HL-60 (cell line): ENCODE measurements at regions not wholly inside any gene's neighbourhood (a gene's known extent, or its start where the extent isn't known, plus 50 kb on each side); places are given as distances from the start of the nearest gene placed in this dataset.

ENCODE experiments used
- DNase-seq, 2 experiments: peaks; one replicate each; pipeline ENCODE4 v3.0.0-alpha.2; 2010 to 2020; ENCODE audit warnings: low read depth in 1 of 2, low spot score in 1 of 2
- H3K27ac ChIP-seq: fragments of 250-450 bp; sonication (Bioruptor Pico); replicated peaks from 2 replicates; pipeline ENCODE4 v1.5.1; 2020; ENCODE audit warnings: mild to moderate bottlenecking, moderate library complexity
- H3K27me3 ChIP-seq: fragments of 250-450 bp; sonication (Bioruptor Pico); 2 replicates; pipeline ENCODE4 v1.5.1; 2021; ENCODE audit warnings: mild to moderate bottlenecking, moderate library complexity; ENCODE audit not compliant: insufficient read depth, poor library complexity, severe bottlenecking
- H3K4me3 ChIP-seq: replicated peaks from 2 replicates; pipeline ENCODE4 v1.5.1; 2011; ENCODE audit warnings: mild to moderate bottlenecking, control low read depth, low read length; ENCODE audit not compliant: insufficient read depth
- CTCF ChIP-seq: IDR thresholded peaks from one replicate; pipeline ENCODE4 v1.5.1; 2011; ENCODE audit warnings: low read length, control low read depth, inconsistent platforms; ENCODE audit not compliant: insufficient read depth
- GABPA ChIP-seq: IDR thresholded peaks from 2 replicates; pipeline ENCODE4 v1.6.1; 2012; ENCODE audit warnings: low read depth
- POLR2AphosphoS5 ChIP-seq: IDR thresholded peaks from 2 replicates; pipeline ENCODE4 v1.6.1; 2012; ENCODE audit warnings: low read depth
- SPI1 ChIP-seq: IDR thresholded peaks from 2 replicates; pipeline ENCODE4 v1.6.1; 2012; ENCODE audit warnings: low read depth, mild to moderate bottlenecking, borderline replicate concordance
- TF ChIP-seq, protein P1 (sequence below): IDR thresholded peaks from 2 replicates; pipeline ENCODE4 v1.6.1; 2012; ENCODE audit warnings: low read depth; ENCODE audit not compliant: insufficient replicate concordance

GRCh38 chr4:12140864-12141263 lies 712.2 kb upstream of the HS3ST1 start:
- TF ChIP-seq POLR2AphosphoS5 (no peak), GABPA (no peak), CTCF (no peak), SPI1 (no peak)
- TF ChIP-seq, protein P1, sequence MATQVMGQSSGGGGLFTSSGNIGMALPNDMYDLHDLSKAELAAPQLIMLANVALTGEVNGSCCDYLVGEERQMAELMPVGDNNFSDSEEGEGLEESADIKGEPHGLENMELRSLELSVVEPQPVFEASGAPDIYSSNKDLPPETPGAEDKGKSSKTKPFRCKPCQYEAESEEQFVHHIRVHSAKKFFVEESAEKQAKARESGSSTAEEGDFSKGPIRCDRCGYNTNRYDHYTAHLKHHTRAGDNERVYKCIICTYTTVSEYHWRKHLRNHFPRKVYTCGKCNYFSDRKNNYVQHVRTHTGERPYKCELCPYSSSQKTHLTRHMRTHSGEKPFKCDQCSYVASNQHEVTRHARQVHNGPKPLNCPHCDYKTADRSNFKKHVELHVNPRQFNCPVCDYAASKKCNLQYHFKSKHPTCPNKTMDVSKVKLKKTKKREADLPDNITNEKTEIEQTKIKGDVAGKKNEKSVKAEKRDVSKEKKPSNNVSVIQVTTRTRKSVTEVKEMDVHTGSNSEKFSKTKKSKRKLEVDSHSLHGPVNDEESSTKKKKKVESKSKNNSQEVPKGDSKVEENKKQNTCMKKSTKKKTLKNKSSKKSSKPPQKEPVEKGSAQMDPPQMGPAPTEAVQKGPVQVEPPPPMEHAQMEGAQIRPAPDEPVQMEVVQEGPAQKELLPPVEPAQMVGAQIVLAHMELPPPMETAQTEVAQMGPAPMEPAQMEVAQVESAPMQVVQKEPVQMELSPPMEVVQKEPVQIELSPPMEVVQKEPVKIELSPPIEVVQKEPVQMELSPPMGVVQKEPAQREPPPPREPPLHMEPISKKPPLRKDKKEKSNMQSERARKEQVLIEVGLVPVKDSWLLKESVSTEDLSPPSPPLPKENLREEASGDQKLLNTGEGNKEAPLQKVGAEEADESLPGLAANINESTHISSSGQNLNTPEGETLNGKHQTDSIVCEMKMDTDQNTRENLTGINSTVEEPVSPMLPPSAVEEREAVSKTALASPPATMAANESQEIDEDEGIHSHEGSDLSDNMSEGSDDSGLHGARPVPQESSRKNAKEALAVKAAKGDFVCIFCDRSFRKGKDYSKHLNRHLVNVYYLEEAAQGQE: no peak
- no peak for DNase-seq
- Histone ChIP-seq H3K4me3 (no peak overlapping the region), H3K27ac (no peak overlapping the region), H3K27me3 (no peaks in the 10 kb centered on the region)

DNA sequence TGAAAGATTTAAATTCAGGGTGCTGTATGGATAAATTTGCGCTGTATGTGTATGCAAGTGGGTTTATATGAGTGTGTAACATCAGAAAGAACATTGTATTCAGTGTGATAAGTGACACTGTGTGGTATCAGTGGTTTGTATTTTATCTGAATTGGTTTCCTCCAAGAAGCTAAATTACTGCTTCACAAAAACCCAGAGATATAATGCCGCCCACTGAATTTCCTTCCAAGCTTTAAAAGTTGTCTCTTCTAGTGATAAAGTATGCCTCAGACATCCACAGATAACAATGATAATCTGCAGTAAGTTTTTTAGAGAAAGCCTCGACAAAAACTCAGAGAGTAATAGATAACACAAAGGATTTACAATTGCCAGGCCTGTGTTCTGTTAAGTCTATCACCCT lies 710.6 kb upstream of the HS3ST1 start:
- Histone ChIP-seq H3K4me3 (no peak overlapping the region), H3K27ac (no peak overlapping the region), H3K27me3 (no peaks in the 10 kb centered on the region)
- DNase-seq: no peak
- no peak for TF ChIP-seq GABPA
- TF ChIP-seq SPI1: no peak
- TF ChIP-seq, protein P1: no peak
- TF ChIP-seq POLR2AphosphoS5: no peak
- no peak for TF ChIP-seq CTCF

- H3K4me3 ChIP-seq: no peak overlapping the region
- H3K27me3 ChIP-seq: no peaks in the 10 kb centered on the region
- no peak for TF ChIP-seq CTCF
- no peak for TF ChIP-seq GABPA
- TF ChIP-seq SPI1: no peak
- TF ChIP-seq POLR2AphosphoS5: no peak
- TF ChIP-seq, protein P1: no peak
- H3K27ac ChIP-seq: no peak overlapping the region
- DNase-seq: no peak
These were observed 709.8 kb upstream of the HS3ST1 start for GRCh38 chr4:12138488-12138887.
